CD4-positive, alpha-beta T cell treated with Interleukin-6 for 4 hours (primary cell): ENCODE measurements at regions not wholly inside any gene's neighbourhood (a gene's known extent, or its start where the extent isn't known, plus 50 kb on each side); places are given as distances from the start of the nearest gene placed in this dataset.

ENCODE experiments used
- DNase-seq: peaks from one replicate; pipeline ENCODE4 v3.0.0-alpha.2; 2020; ENCODE audit warnings: mixed read lengths

GRCh38 chr12:67539946-67540345 lies 108.6 kb upstream of the DYRK2 start:
- DNase-seq: no peak

- no peak for DNase-seq
Measured at GRCh38 chr12:67540920-67541624, 107.5 kb upstream of the DYRK2 start.

- peak; percentile 66 for DNase-seq
Measured at GRCh38 chr12:67541625-67541991, 106.9 kb upstream of the DYRK2 start.

GRCh38 chr12:67543021-67543770 lies 105.3 kb upstream of the DYRK2 start:
- no peak for DNase-seq

GRCh38 chr12:67545298-67545697 lies 103.2 kb upstream of the DYRK2 start:
- no peak for DNase-seq

- no peak for DNase-seq
Measured at GRCh38 chr12:67546746-67547145, 101.8 kb upstream of the DYRK2 start.

GRCh38 chr12:67555075-67555717 lies 93.3 kb upstream of the DYRK2 start:
- peak; percentile 58 for DNase-seq

GRCh38 chr12:67558775-67559174 lies 89.8 kb upstream of the DYRK2 start:
- DNase-seq: no peak

- no peak for DNase-seq
Measured at GRCh38 chr12:67559751-67560150, 88.8 kb upstream of the DYRK2 start.

- DNase-seq: no peak
Measured at GRCh38 chr12:67562513-67563287, 85.8 kb upstream of the DYRK2 start.

GRCh38 chr12:67568055-67568454 lies 80.5 kb upstream of the DYRK2 start:
- DNase-seq: no peak

- DNase-seq: no peak
Measured at GRCh38 chr12:67572492-67572891, 76.1 kb upstream of the DYRK2 start.

GRCh38 chr12:67573566-67573965 lies 75.0 kb upstream of the DYRK2 start:
- no peak for DNase-seq

GRCh38 chr12:67578976-67579661 lies 69.4 kb upstream of the DYRK2 start:
- DNase-seq: peak; percentile 37

- peak; percentile 6 for DNase-seq
Measured at GRCh38 chr12:67579662-67580003, 68.9 kb upstream of the DYRK2 start.

- DNase-seq: no peak
Measured at GRCh38 chr12:67582238-67582834, 66.2 kb upstream of the DYRK2 start.

GRCh38 chr12:67582844-67583243 lies 65.7 kb upstream of the DYRK2 start:
- DNase-seq: no peak

- DNase-seq: no peak
Measured at GRCh38 chr12:67586951-67587350, 61.6 kb upstream of the DYRK2 start.

- no peak for DNase-seq
Measured at GRCh38 chr12:67589078-67589477, 59.5 kb upstream of the DYRK2 start.

- DNase-seq: peak; percentile 62
Measured at GRCh38 chr12:67590149-67590790, 58.3 kb upstream of the DYRK2 start.

- DNase-seq: peak; percentile 21
Measured at GRCh38 chr12:67592228-67593011, 56.1 kb upstream of the DYRK2 start.
